HL-60 (cell line): ENCODE measurements at regions not wholly inside any gene's neighbourhood (a gene's known extent, or its start where the extent isn't known, plus 50 kb on each side); places are given as distances from the start of the nearest gene placed in this dataset.

Experiments used
- GABPA ChIP-seq: IDR thresholded peaks from 2 replicates; pipeline ENCODE4 v1.6.1; 2012; ENCODE audit warnings: low read depth
- POLR2AphosphoS5 ChIP-seq: IDR thresholded peaks from 2 replicates; pipeline ENCODE4 v1.6.1; 2012; ENCODE audit warnings: low read depth
- REST ChIP-seq: IDR thresholded peaks from 2 replicates; pipeline ENCODE4 v1.6.1; 2012; ENCODE audit warnings: low read depth; ENCODE audit not compliant: insufficient replicate concordance
- TF ChIP-seq, protein P1 (sequence below): IDR thresholded peaks from one replicate; pipeline ENCODE4 v1.5.1; 2011; ENCODE audit warnings: low read length, control low read depth, inconsistent platforms; ENCODE audit not compliant: insufficient read depth

DNA sequence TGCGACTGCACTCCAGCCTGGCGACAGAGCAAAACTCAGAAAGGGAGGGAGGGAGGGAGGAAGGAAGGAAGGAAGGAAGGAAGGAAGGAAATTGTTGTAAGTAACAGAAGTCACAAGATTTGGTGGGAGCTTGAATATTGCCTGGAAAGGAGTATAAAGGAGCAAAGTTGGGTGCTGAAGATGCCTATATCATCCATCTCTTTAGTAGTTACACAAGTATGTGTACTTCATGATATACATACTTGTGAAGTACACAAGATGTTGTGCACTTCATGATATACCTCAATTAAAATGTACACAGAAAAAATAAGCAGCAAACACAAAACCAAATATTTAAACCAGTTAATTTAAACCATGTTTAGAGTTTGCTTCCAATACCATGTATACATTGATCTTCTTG lies 1223.8 kb downstream of the SORCS3 start:
- TF ChIP-seq POLR2AphosphoS5 (no peak), GABPA (no peak), REST (no peak)
- TF ChIP-seq, protein P1, sequence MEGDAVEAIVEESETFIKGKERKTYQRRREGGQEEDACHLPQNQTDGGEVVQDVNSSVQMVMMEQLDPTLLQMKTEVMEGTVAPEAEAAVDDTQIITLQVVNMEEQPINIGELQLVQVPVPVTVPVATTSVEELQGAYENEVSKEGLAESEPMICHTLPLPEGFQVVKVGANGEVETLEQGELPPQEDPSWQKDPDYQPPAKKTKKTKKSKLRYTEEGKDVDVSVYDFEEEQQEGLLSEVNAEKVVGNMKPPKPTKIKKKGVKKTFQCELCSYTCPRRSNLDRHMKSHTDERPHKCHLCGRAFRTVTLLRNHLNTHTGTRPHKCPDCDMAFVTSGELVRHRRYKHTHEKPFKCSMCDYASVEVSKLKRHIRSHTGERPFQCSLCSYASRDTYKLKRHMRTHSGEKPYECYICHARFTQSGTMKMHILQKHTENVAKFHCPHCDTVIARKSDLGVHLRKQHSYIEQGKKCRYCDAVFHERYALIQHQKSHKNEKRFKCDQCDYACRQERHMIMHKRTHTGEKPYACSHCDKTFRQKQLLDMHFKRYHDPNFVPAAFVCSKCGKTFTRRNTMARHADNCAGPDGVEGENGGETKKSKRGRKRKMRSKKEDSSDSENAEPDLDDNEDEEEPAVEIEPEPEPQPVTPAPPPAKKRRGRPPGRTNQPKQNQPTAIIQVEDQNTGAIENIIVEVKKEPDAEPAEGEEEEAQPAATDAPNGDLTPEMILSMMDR = no peak
